SU-DHL-6 (cell line): ENCODE measurements at regions not wholly inside any gene's neighbourhood (a gene's known extent, or its start where the extent isn't known, plus 50 kb on each side); places are given as distances from the start of the nearest gene placed in this dataset.

ENCODE experiments used
- H2AFZ ChIP-seq: fragments of 200-600 bp; sonication (generic); 2 replicates; pipeline ENCODE4 v1.6.1; 2014; ENCODE audit warnings: low read depth, mild to moderate bottlenecking, moderate library complexity, mixed read lengths, antibody characterized with exemption, low read length; ENCODE audit not compliant: severe bottlenecking
- H3F3A ChIP-seq: fragments of 200-600 bp; shearing (Covaris generic); 2 replicates; pipeline ENCODE4 v1.6.0; 2016; ENCODE audit warnings: antibody characterized with exemption, mild to moderate bottlenecking; ENCODE audit not compliant: insufficient read depth
- H3K27ac ChIP-seq: fragments of 200-600 bp; sonication (generic); 2 replicates; pipeline ENCODE4 v1.5.1; 2016; ENCODE audit warnings: low read depth, mild to moderate bottlenecking, low read length, moderate library complexity, mixed read lengths
- H3K27me3 ChIP-seq: fragments of 200-600 bp; sonication (generic), shearing (Covaris generic); 2 replicates; pipeline ENCODE4 v1.6.0; 2014; ENCODE audit warnings: mild to moderate bottlenecking, low read length
- H3K36me3 ChIP-seq: fragments of 200-600 bp; sonication (generic); 2 replicates; pipeline ENCODE4 v1.6.1; 2014; ENCODE audit warnings: mild to moderate bottlenecking, low read length, mixed read lengths
- H3K4me2 ChIP-seq: fragments of 300-600, 200-600 bp; shearing (Covaris generic), sonication (generic); 2 replicates; pipeline ENCODE4 v1.6.0; 2014; ENCODE audit warnings: low read length, low read depth, mild to moderate bottlenecking; ENCODE audit not compliant: poor library complexity, severe bottlenecking
- H3K4me3 ChIP-seq: fragments of 200-600 bp; sonication (generic); 2 replicates; pipeline ENCODE4 v1.5.1; 2014; ENCODE audit warnings: antibody characterized with exemption, low read length, mild to moderate bottlenecking, mixed read lengths; ENCODE audit not compliant: insufficient read depth, poor library complexity, severe bottlenecking
- H3K79me2 ChIP-seq: fragments of 200-600 bp; sonication (generic); 2 replicates; pipeline ENCODE4 v1.6.1; 2014; ENCODE audit warnings: mild to moderate bottlenecking, low read length, moderate library complexity; ENCODE audit not compliant: insufficient read depth
- H3K9ac ChIP-seq: fragments of 200-600 bp; sonication (generic); 2 replicates; pipeline ENCODE4 v1.7.0; 2014; ENCODE audit warnings: mild to moderate bottlenecking, low read length
- H3K9me2 ChIP-seq: fragments of 200-600 bp; sonication (generic); replicated peaks from 2 replicates; pipeline ENCODE4 v1.6.1; 2014; ENCODE audit warnings: low read length; ENCODE audit not compliant: insufficient read depth
- H3K9me3 ChIP-seq: fragments of 200-600 bp; sonication (generic); 2 replicates; pipeline ENCODE4 v1.6.1; 2014; ENCODE audit warnings: low read length, mixed read lengths; ENCODE audit not compliant: insufficient read depth
- H4K20me1 ChIP-seq: fragments of 200-600 bp; sonication (generic); 2 replicates; pipeline ENCODE4 v1.6.1; 2014; ENCODE audit warnings: low read depth, mild to moderate bottlenecking, antibody characterized with exemption, low read length, moderate library complexity, mixed read lengths
- CTCF ChIP-seq: fragments of 200-600 bp; sonication (generic); IDR thresholded peaks from one replicate; pipeline ENCODE4 v1.5.1; 2017; ENCODE audit warnings: antibody characterized with exemption, mild to moderate bottlenecking, low read length, moderate library complexity; ENCODE audit not compliant: insufficient read depth, poor library complexity, severe bottlenecking
- EZH2phosphoT487 ChIP-seq: fragments of 200-600 bp; sonication (generic), shearing (Covaris generic); conservative IDR thresholded peaks from 2 replicates; pipeline ENCODE4 v1.6.1; 2018; ENCODE audit warnings: mild to moderate bottlenecking, antibody characterized with exemption, low read length, moderate library complexity, mixed read lengths

GRCh38 chr10:123356799-123357198, 202.6 kb downstream of the BUB3 start:
- no peaks in the 10 kb centered on the region for H3K27me3 ChIP-seq
- H3K36me3 ChIP-seq: no peaks in the 10 kb centered on the region
- no peak overlapping the region for H3K4me2 ChIP-seq
- H3F3A ChIP-seq: no peaks in the 10 kb centered on the region
- no peak overlapping the region for H2AFZ ChIP-seq
- H3K9ac ChIP-seq: no peak overlapping the region
- no peaks in the 10 kb centered on the region for H3K79me2 ChIP-seq
- no peaks in the 10 kb centered on the region for H3K9me2 ChIP-seq
- no peaks in the 10 kb centered on the region for H4K20me1 ChIP-seq
- H3K27ac ChIP-seq: no peak overlapping the region
- no peak for TF ChIP-seq CTCF
- TF ChIP-seq EZH2phosphoT487: no peak
- H3K9me3 ChIP-seq: no peaks in the 10 kb centered on the region
- H3K4me3 ChIP-seq: no peak overlapping the region

GRCh38 chr10:123357421-123357930, 203.3 kb downstream of the BUB3 start:
- H3K9ac ChIP-seq: no peak overlapping the region
- no peaks in the 10 kb centered on the region for H3K9me2 ChIP-seq
- no peaks in the 10 kb centered on the region for H3F3A ChIP-seq
- H3K4me3 ChIP-seq: no peak overlapping the region
- H3K27ac ChIP-seq: no peak overlapping the region
- H4K20me1 ChIP-seq: no peaks in the 10 kb centered on the region
- no peak overlapping the region for H2AFZ ChIP-seq
- H3K36me3 ChIP-seq: no peaks in the 10 kb centered on the region
- no peak overlapping the region for H3K4me2 ChIP-seq
- TF ChIP-seq EZH2phosphoT487 (no peak), CTCF (no peak)
- H3K9me3 ChIP-seq: no peaks in the 10 kb centered on the region
- H3K79me2 ChIP-seq: no peaks in the 10 kb centered on the region
- no peaks in the 10 kb centered on the region for H3K27me3 ChIP-seq

GRCh38 chr10:123359539-123359938, 205.3 kb downstream of the BUB3 start:
- Histone ChIP-seq H3K79me2 (no peaks in the 10 kb centered on the region), H3K9ac (no peak overlapping the region), H3K27ac (no peak overlapping the region), H4K20me1 (no peaks in the 10 kb centered on the region), H3K9me2 (no peaks in the 10 kb centered on the region), H3K9me3 (no peaks in the 10 kb centered on the region), H3K36me3 (no peaks in the 10 kb centered on the region), H3F3A (no peaks in the 10 kb centered on the region), H2AFZ (no peak overlapping the region), H3K27me3 (no peaks in the 10 kb centered on the region), H3K4me3 (no peak overlapping the region), H3K4me2 (no peak overlapping the region)
- no peak for TF ChIP-seq CTCF
- TF ChIP-seq EZH2phosphoT487: no peak

- H3K4me3 ChIP-seq: no peak overlapping the region
- TF ChIP-seq CTCF: no peak
- H3K9me3 ChIP-seq: no peaks in the 10 kb centered on the region
- H3K36me3 ChIP-seq: no peaks in the 10 kb centered on the region
- no peak overlapping the region for H3K4me2 ChIP-seq
- no peaks in the 10 kb centered on the region for H3K79me2 ChIP-seq
- no peaks in the 10 kb centered on the region for H3K27me3 ChIP-seq
- H3K9me2 ChIP-seq: no peaks in the 10 kb centered on the region
- no peaks in the 10 kb centered on the region for H3F3A ChIP-seq
- H3K27ac ChIP-seq: no peak overlapping the region
- no peak overlapping the region for H2AFZ ChIP-seq
- no peaks in the 10 kb centered on the region for H4K20me1 ChIP-seq
- no peak overlapping the region for H3K9ac ChIP-seq
Measured at GRCh38 chr10:123361832-123362231, 207.6 kb downstream of the BUB3 start.
